Kidney tubule cell (primary cell): ENCODE measurements at regions not wholly inside any gene's neighbourhood (a gene's known extent, or its start where the extent isn't known, plus 50 kb on each side); places are given as distances from the start of the nearest gene placed in this dataset.
"Not testable (repeated sequence)": the region's sequence is repeated elsewhere in the genome, so short reads cannot be mapped to it uniquely, and the experiment has no call there.

Source experiments
- DNase-seq: peaks from one replicate; pipeline ENCODE4 v3.0.0-alpha.2; 2018; ENCODE audit warnings: low spot score

- no peak for DNase-seq
Observed at GRCh38 chr5:156200938-156201787, 125.8 kb upstream of the SGCD start.

GRCh38 chr5:156201788-156202403 is 125.1 kb upstream of the SGCD start:
- DNase-seq, result peak; percentile 73

- DNase-seq, result peak; percentile 4
Observed at GRCh38 chr5:156208271-156208670, 118.7 kb upstream of the SGCD start.

- DNase-seq, result no peak
Observed at GRCh38 chr5:156218367-156219158, 108.4 kb upstream of the SGCD start.

- DNase-seq, result no peak
Observed at GRCh38 chr5:156219483-156220005, 107.4 kb upstream of the SGCD start.

- no peak for DNase-seq
Observed at GRCh38 chr5:156221816-156222215, 105.1 kb upstream of the SGCD start.

- no peak for DNase-seq
Observed at GRCh38 chr5:156223547-156223946, 103.4 kb upstream of the SGCD start.

GRCh38 chr5:156226485-156226884 is 100.5 kb upstream of the SGCD start:
- DNase-seq, result not testable (repeated sequence)

- DNase-seq, result no peak
Observed at GRCh38 chr5:156230887-156231286, 96.1 kb upstream of the SGCD start.

GRCh38 chr5:156232251-156232869 is 94.6 kb upstream of the SGCD start:
- DNase-seq, result no peak

GRCh38 chr5:156237361-156237760 is 89.6 kb upstream of the SGCD start:
- no peak for DNase-seq

- DNase-seq, result no peak
Observed at GRCh38 chr5:156239800-156240199, 87.2 kb upstream of the SGCD start.

- DNase-seq, result no peak
Observed at GRCh38 chr5:156240414-156240813, 86.5 kb upstream of the SGCD start.

- no peak for DNase-seq
Observed at GRCh38 chr5:156241266-156241665, 85.7 kb upstream of the SGCD start.

- DNase-seq, result no peak
Observed at GRCh38 chr5:156245895-156246294, 81.1 kb upstream of the SGCD start.

- no peak for DNase-seq
Observed at GRCh38 chr5:156251076-156251475, 75.9 kb upstream of the SGCD start.

GRCh38 chr5:156253130-156253529 is 73.8 kb upstream of the SGCD start:
- no peak for DNase-seq

GRCh38 chr5:156254196-156254595 is 72.8 kb upstream of the SGCD start:
- DNase-seq, result no peak

- DNase-seq, result no peak
Observed at GRCh38 chr5:156256642-156257041, 70.3 kb upstream of the SGCD start.

- DNase-seq, result no peak
Observed at GRCh38 chr5:156258934-156259333, 68.0 kb upstream of the SGCD start.

- no peak for DNase-seq
Observed at GRCh38 chr5:156259618-156260017, 67.3 kb upstream of the SGCD start.

- no peak for DNase-seq
Observed at GRCh38 chr5:156261275-156261939, 65.6 kb upstream of the SGCD start.
